ENCODE measurements at regions not wholly inside any gene's neighbourhood (a gene's known extent, or its start where the extent isn't known, plus 50 kb on each side); places are given as distances from the start of the nearest gene placed in this dataset.
"Not testable (repeated sequence)": the region's sequence is repeated elsewhere in the genome, so short reads cannot be mapped to it uniquely, and the experiment has no call there.

DNA sequence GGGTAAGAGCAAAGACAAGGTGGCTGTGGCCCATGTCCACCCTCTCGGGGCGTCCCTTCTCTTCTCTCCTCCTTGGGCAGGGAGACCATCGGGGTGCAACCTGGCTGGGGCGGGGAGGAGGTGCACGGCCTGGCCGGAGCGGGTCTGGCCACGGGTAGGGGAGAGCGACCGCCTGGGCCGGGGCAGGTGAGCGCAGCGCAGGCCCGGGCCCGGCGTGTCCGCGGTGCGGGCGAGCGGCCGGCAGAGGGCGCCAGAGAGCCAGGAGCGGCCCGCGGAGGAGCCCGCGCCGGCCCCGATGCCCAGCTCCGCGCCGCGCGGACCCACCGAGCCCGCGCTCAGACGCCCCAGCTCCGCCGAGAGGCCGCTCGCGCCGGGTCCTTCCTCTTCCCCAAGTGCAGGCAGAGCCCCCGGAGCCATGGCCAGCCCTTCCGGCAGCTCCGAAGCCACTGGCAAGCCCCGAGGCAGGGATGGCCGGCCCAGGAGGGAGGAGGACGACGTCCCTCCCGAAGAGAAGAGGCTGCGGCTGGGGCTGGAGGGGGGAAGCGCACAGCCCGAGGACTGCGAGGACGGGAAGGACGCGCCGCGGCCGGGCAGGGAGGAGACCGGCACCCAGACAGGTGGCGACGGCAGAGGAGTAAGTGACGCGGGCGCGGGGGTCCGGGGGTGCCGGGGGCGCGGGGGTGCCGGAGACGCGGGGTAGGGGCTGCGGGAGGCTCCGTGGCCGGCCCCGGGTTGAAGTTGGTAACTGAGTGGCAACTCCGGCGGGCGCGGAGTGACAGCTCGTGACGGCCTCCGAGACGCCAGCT is 142.1 kb upstream of the EEF2KMT start:
- H3K27ac ChIP-seq (ENCODE audit: extremely low read depth, low read depth, low read length); POLR2A ChIA-PET; H3K36me3 ChIP-seq (ENCODE audit: control insufficient read depth in 2 of 2, insufficient read depth in 1 of 2, low read length in 2 of 2); H3K9me3 ChIP-seq (ENCODE audit: control insufficient read depth, insufficient read depth, low read depth, low read length); H3K4me3 ChIP-seq (ENCODE audit: low read depth, low read length); H3K4me1 ChIP-seq (ENCODE audit: control insufficient read depth, insufficient read depth, low read length): not testable (repeated sequence)
- CTCF ChIA-PET = interaction anchor here (0.5 to 0.9 kb wide), 5 partner anchors 26 to 256 kb away, joined by 3 to 4 read pairs (median 4); no protein-coding TSS in a partner anchor
- TF ChIP-seq ZNF335 (tag by site-specific recombination; conservative IDR thresholded peaks at IDR 0.05) (peak; percentile 47), ZBTB26 (tag by site-specific recombination; optimal IDR thresholded peaks at IDR 0.05) (peak; percentile 52)

DNA sequence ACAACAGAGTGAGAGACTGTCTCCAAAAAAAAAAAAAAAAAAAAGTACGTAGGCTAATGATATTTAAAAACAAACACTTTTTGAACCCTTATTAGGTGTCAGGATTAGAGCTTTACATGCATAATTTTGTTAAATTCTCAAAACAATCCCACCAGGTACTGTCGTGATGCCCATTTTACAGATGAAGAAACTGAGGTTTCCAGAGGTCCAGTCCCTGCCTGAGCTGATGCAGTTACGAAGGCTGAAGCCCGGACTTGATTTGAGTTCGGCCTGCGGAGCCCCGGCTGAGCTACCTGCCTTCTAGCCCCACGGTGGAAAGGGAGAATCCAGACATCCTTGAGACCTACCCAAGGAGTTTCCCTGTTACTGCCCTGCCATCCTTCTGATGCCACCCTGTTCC is 137.5 kb upstream of the EEF2KMT start:
- TF ChIP-seq ZNF140 (tag by site-specific recombination; IDR thresholded peaks at IDR 0.05) (no peak), ZNF416 (tag by site-specific recombination; IDR thresholded peaks at IDR 0.05) (no peak), ZNF175 (tag by site-specific recombination; IDR thresholded peaks at IDR 0.05) (no peak), ZBTB1 (tag by site-specific recombination; IDR thresholded peaks at IDR 0.05) (no peak), ZNF335 (tag by site-specific recombination; conservative IDR thresholded peaks at IDR 0.05) (no peak), ZIC2 (tag by site-specific recombination; IDR thresholded peaks at IDR 0.05) (no peak), GLIS1 (tag by site-specific recombination; IDR thresholded peaks at IDR 0.05) (no peak), ZNF423 (tag by site-specific recombination; IDR thresholded peaks at IDR 0.05) (no peak), PATZ1 (tag by site-specific recombination; IDR thresholded peaks at IDR 0.05) (no peak), ZNF560 (tag by site-specific recombination; IDR thresholded peaks at IDR 0.05; ENCODE audit: borderline replicate concordance) (no peak), SP7 (tag by site-specific recombination; IDR thresholded peaks at IDR 0.05) (no peak)
- no peaks in the 10 kb centered on the region for H3K4me1 ChIP-seq (ENCODE audit: control insufficient read depth, insufficient read depth, low read length)
- H3K36me3 ChIP-seq (ENCODE audit: control insufficient read depth in 2 of 2, insufficient read depth in 1 of 2, low read length in 2 of 2) = no peaks in the 10 kb centered on the region
- ChIA-PET CTCF (interaction anchor here (0.6 to 1.5 kb wide), 2 partner anchors 255 to 257 kb away, joined by 3 to 6 read pairs; no protein-coding TSS in a partner anchor), POLR2A (no interaction called here)
- no peaks in the 10 kb centered on the region for H3K9me3 ChIP-seq (ENCODE audit: control insufficient read depth, insufficient read depth, low read depth, low read length)
- H3K4me3 ChIP-seq (ENCODE audit: low read depth, low read length) = no peak overlapping the region
- H3K27ac ChIP-seq (ENCODE audit: extremely low read depth, low read depth, low read length) = no peak overlapping the region

DNA sequence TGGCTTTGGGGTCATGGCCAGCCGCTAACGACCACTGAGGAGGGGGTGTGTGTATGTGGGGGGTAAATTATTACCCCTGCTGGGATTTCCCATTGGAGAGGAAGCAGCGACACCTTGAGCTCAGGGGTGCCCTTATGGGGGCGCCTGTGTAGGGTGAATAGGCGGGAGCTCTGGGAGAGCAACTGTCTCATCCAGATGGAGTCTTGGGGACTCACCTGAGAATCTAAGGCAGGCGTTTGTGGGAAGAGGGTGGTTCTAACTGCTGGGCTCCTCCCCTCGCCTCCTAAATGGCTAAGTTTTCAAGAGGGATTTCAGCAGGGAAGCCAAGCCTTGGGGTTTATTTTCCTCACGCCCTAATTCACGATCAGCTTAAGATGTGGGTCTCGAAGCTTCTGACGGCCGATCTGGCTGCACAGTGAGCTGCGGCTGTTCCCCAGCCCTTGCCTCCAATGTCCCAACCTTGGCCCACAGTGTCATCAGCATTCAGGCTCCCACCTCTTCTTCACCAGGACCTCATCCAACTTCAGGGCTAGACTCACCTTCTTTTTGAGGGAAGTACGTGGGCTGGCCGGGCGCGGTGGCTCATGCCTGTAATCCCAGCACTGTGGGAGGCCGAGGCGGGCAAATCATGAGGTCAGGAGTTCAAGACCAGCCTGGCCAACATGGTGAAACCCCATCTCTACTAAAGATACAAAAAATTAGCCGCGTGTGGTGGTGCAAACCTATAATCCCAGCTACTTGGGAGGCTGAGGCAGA is 136.9 kb upstream of the EEF2KMT start:
- ChIA-PET POLR2A (no interaction called here), CTCF (interaction anchor here (0.5 to 0.9 kb wide), 3 partner anchors 18 to 395 kb away, joined by 3 to 4 read pairs (median 3); no protein-coding TSS in a partner anchor)
- no peak overlapping the region for H3K4me3 ChIP-seq (ENCODE audit: low read depth, low read length)
- H3K27ac ChIP-seq (ENCODE audit: extremely low read depth, low read depth, low read length) = no peak overlapping the region
- TF ChIP-seq ZNF561 (tag by site-specific recombination; IDR thresholded peaks at IDR 0.05; ENCODE audit: borderline replicate concordance) (no peak), ZNF529 (tag by site-specific recombination; IDR thresholded peaks at IDR 0.05; ENCODE audit: insufficient replicate concordance) (no peak)
- no peaks in the 10 kb centered on the region for H3K36me3 ChIP-seq (ENCODE audit: control insufficient read depth in 2 of 2, insufficient read depth in 1 of 2, low read length in 2 of 2)
- H3K9me3 ChIP-seq (ENCODE audit: control insufficient read depth, insufficient read depth, low read depth, low read length) = no peaks in the 10 kb centered on the region
- H3K4me1 ChIP-seq (ENCODE audit: control insufficient read depth, insufficient read depth, low read length) = no peaks in the 10 kb centered on the region

Measured in HEK293 (cell line).